NCI-H146 (cell line): ENCODE measurements at regions not wholly inside any gene's neighbourhood (a gene's known extent, or its start where the extent isn't known, plus 50 kb on each side); places are given as distances from the start of the nearest gene placed in this dataset.

Source experiments
- DNase-seq: peaks from one replicate; lab custom pipeline; 2025; lab: John Stamatoyannopoulos, UW

DNA sequence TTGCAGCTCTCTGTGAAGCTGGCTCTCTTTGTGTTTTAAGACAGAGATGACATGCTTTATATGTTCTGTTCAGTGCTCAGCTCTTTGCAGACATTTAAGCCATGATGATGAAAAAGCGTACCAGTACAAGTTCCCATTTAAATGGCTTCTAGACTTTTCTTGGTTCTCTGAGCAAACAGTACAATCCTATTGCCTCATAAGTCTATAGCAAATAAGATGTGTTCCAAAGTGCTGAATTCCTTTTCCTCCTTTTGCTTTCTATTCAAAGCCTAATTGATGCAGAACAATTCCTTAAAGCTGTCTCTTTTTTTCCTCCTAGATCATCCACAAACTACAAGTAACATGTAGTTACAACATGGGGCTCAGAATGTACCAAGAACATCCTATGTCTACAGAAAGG is 168.8 kb upstream of the SPATS2L start:
- DNase-seq, result no peak

- no peak for DNase-seq
Observed at GRCh38 chr2:200138391-200139124, 167.9 kb upstream of the SPATS2L start.

DNA sequence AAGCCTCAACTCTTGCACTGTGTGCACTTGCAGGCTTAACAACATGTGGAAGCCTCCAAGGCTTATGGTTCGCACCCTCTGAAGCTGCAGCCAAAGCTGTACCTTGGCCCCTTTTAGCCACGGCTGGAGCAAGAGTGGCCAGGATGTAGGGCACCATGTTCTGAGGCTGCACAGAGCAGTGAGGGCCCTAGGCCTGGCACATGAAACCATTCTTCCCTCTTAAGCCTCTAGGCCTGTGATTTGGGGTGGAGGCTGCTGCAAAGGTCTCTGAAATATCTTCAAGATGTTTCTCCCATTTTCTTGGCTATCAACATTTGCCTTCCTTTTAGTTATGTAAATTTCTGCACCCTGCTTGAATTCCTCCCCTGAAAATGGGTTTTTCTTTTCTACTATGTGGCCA is 161.9 kb upstream of the SPATS2L start:
- no peak for DNase-seq

DNA sequence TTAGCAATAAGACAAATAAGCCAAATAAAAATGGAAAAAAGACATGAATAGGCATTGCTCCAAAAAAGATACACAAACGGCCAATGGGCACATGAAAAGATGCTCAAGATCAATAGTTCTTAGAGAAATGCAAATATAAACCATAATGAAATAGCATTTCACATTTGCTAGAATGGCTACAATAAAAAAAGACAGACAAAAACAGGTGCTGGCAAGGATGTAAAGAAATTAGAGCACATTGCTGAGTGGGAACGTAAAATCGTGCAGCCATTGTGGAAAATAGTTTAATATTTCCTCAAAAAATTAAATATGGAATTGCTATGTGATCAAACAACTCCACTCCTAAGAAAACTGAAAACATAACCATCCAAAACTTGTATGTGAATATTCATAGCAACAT is 160.0 kb upstream of the SPATS2L start:
- no peak for DNase-seq

GRCh38 chr2:200147371-200147770 is 159.1 kb upstream of the SPATS2L start:
- DNase-seq, result no peak

DNA sequence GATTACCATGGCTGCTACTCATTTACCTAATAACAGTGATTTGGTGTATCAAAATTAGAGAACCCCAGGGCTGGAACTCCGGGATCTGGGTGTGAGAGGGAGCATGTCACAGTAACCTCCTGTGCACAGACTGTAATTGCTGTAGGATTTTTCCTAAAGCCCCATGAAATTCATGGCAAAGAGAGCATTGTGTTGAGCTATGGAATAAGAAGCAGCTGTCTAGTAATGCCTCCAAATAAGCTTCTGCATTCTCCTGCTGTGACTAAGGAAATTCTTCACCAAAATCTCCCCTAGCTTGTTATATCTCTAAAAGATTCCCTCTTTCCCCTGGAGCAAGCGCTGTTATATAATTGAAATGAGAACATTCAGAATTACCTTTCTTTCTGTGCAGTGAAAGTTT is 158.1 kb upstream of the SPATS2L start:
- no peak for DNase-seq

DNA sequence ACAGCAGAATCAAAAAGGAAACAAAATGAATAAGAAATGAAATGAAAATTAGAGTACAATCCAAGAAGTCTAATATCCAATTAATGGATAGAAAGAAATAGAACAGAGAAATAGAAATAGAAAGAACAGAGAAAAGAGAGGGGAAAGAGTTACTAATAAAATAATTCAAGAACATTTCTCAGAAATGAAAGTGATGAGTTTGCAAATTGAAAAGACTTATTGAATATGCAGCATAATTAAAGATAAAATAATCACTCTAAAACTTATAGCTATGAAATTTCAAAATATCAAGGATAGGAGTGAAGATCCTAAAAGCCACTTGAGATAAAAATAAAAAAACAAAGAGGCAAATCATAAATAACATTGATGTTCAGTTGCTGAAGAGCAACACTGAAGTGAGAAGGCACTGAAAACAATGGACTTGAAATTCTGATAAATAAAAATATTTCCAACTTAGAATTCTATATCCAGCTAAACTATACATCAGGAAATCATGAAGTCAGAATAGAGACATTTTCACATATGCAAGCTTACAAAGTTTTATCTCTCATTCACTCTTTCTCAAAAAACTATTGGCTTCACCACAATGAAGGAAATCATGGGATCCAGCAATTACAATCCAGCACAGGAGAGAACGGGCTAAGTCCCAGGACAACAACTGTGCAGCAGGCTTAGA is 155.9 kb upstream of the SPATS2L start:
- DNase-seq, result no peak

DNA sequence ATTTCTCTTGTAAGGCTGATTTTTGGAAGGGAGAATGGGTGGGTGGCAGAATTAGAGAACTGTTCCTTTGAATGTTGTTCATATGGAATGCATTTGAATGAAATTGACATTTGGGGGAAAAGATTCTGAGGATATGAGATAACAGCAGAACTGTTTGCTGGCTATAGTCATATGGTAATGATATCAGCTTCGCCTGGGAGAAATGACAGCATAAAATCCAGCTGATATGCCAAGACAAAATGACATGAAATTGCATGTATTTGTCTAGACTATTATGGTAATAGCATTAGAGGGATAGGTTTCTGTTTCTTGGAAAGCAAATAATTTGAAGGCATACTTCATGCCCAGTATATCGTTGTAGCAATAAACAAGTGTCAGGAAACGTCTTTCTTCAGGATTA is 150.8 kb upstream of the SPATS2L start:
- no peak for DNase-seq

DNA sequence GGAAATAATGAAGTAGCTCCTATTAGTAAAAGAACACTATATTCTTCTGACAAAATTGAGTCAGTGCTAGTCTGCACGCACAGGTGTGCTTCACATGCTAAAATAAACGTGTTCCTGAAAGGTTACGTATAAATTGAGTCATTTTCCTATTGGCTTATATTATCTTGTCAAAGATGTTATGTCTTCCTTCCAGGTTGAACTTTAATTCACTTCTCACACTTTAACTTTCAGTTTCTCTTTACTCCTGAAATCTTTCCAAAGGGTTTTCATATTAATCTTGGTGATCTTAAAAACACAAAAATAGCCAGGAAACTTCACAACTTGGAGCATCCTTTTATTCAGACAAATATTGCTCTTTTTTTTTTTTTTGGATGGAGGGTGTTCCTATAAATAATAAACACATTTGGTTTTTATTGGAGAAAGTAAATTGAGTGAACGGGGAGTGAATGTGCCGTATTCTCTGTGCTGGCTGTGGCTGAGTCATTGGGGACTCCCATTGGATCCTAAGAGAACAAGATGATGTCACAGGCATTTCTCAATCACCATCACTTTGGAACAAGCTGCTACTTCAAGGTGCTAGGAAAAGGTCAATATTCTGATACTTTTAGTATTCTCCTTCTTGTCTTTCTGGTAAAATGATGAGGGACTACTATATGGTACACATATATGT is 150.2 kb upstream of the SPATS2L start:
- no peak for DNase-seq

- no peak for DNase-seq
Observed at GRCh38 chr2:200158647-200159356, 147.7 kb upstream of the SPATS2L start.

- DNase-seq, result no peak
Observed at GRCh38 chr2:200159357-200159707, 147.2 kb upstream of the SPATS2L start.

- no peak for DNase-seq
Observed at GRCh38 chr2:200159829-200160781, 146.4 kb upstream of the SPATS2L start.

DNA sequence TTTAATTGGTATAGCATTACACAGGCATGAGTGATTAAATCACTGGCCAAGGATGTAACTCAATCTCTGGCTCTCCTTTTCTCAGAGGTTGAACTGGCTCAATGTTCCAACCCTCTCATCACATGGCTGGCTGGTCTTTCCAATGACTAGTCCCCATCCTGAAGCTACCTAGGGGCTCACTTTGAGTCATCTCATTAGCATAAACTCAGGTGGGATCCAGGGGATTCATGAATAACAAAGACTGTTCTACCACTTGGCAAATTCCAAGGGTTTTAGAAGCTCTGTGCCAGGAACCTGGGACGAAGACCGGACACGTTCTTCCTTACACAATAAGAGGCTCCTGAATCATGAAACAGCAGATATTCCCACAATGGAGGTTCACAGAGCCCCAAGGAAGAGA is 145.0 kb upstream of the SPATS2L start:
- DNase-seq, result no peak

DNA sequence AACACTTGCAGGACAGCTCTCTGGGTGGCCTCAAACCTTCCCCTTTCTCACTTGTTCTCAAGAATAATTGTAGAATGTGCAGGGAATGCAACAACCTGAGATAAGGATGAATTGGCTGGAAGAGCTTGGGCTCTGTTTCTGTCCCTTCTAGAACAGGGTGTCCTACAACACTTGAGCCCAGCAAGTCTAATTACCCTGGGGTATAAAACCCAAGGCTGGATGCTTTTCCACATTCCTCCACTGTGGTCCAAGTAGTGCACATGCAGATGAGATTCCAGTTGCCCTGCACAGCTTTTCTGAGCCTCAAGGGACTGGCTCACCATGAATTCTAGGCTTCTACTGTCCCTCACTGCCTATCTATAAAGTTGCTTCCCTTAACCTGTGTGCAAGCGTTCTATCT is 140.8 kb upstream of the SPATS2L start:
- no peak for DNase-seq

DNA sequence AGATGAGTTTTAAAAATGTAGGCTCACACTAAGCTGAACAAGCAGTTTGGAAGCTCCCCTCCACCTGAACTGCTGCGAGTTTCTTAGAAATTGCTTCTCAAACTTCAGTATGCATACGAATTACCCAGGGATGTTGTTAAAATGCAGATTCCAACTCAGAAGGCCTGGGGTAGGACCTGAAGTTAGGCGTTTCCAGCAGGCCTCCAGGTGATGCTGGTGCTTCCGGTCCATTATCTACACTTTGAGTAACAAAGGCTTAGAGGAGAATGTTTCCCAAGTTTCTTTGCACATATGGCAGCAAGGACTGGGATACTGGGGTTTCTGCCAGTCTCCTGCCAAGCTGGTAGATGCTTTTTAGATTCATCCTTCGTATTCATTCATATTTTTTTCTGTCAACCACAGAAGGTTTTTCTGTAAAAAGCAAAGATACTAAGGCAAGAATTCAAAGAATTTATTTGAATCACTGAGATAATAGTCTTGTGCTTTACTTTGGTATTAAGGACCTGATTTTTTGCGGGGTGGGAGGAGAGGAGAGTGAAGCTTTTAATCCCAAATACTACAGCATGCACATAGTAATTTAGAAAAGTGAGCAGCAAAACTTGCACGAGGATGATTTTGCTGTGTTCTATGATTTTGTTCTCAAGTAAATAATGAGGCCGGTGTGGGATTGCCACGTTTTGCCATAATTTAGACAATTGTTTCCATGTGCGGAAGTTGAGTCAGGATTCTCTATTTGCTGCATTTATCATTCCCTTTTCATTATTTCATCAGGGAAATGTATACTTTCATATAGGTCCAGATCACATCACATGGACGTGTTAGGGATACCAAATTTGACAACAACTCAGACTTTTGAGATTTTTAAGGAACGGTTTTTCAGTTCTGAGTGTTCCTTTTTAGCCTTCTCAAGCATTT is 137.6 kb upstream of the SPATS2L start:
- no peak for DNase-seq

- DNase-seq, result no peak
Observed at GRCh38 chr2:200170221-200170620, 136.3 kb upstream of the SPATS2L start.

GRCh38 chr2:200171731-200172482 is 134.6 kb upstream of the SPATS2L start:
- no peak for DNase-seq

DNA sequence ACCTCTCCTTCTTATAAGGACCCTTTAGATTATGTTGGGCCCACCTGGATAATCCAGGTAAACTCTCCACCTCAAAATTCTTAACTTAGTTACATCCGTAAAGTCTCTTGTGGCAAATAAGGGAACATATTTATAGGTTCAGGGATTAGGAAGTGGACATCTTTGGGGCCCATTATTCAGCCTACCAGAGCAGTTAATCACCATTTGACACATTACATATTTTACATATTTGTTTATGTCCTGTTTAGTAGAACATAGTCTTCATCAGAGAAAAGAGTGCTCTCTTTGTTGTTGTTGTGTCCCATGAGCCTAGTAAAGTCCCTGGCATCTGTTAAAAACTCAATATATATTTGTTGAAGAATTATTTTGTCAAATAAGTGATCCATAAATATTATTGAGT is 134.0 kb upstream of the SPATS2L start:
- DNase-seq, result no peak

DNA sequence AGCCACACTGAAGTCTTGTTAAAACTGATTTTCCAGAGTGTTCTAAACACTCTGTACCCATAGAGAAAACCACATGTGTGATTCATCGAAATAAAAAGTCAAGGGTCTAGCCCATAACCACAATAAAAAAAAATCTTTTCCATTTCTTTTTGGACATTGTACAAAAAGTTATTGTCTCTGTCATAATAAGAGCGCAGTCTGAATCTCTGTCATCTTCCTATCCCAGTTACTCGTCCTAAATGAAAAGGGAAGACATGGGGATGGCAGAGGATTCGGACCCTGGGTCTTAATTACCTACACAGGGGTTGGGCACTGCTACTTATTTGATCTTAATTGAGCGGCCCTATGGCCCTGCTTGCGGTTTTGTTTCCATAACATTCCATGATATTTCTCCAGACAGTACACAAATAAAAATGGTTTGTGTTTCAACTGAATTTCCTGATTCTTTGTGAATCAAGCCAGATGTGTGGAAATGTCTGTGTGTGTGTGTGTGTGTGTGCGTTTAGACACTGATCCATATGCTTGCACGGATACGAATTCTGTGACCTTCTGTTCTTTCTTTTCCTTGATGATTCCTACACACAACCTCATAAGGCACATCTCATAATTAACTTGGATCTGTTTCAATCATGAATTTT is 133.4 kb upstream of the SPATS2L start:
- DNase-seq, result no peak
